Panc1 (cell line): ENCODE measurements at regions not wholly inside any gene's neighbourhood (a gene's known extent, or its start where the extent isn't known, plus 50 kb on each side); places are given as distances from the start of the nearest gene placed in this dataset.

Experiments
- ATAC-seq: fragments of 200-7000 bp; cut with Tn5 transposase; 2 replicates; pipeline ENCODE4 v1.9.1; 2020; ENCODE audit warnings: mild to moderate bottlenecking, moderate library complexity
- BruUV-seq: library from RNA; stranded (reverse); fragments of 400-500 nt; replicated peaks from 2 replicates; lab custom pipeline; 2021; lab: Mats Ljungman, UMichigan
- CTCF ChIA-PET: fragments of 300-600 bp; sonication (Branson Sonifier 250); formaldehyde crosslinking; loops from one replicate; lab custom pipeline; 2022; ENCODE audit warnings: antibody characterized with exemption; lab: Charles Lee
- POLR2A ChIA-PET: fragments of 300-600 bp; sonication (Branson Sonifier 250); formaldehyde crosslinking; loops from one replicate; lab custom pipeline; 2022; ENCODE audit warnings: antibody characterized with exemption; lab: Charles Lee
- DNase-seq: peaks from one replicate; pipeline ENCODE4 v3.0.0-alpha.2; 2010; ENCODE audit warnings: low read depth, low spot score
- H3K27ac ChIP-seq: 2 replicates; pipeline ENCODE4 v1.5.1; 2011; ENCODE audit warnings: mild to moderate bottlenecking, low read length, inconsistent platforms
- H3K27me3 ChIP-seq: fragments of 200-500 bp; sonication (Bioruptor generic); 2 replicates; pipeline ENCODE4 v1.6.0; 2014; ENCODE audit warnings: low read length, inconsistent platforms; ENCODE audit not compliant: control insufficient read depth, insufficient read depth
- H3K36me3 ChIP-seq: fragments of 200-500 bp; sonication (Bioruptor generic); 2 replicates; pipeline ENCODE4 v1.5.1; 2014; ENCODE audit warnings: inconsistent platforms, mild to moderate bottlenecking, low read length, moderate library complexity; ENCODE audit not compliant: control insufficient read depth, insufficient read depth
- H3K4me1 ChIP-seq: 2 replicates; pipeline ENCODE4 v1.5.1; 2011; ENCODE audit warnings: inconsistent platforms, mild to moderate bottlenecking, low read length, moderate library complexity; ENCODE audit not compliant: control insufficient read depth, insufficient read depth
- H3K4me3 ChIP-seq, 2 experiments: 2 replicates each; pipeline ENCODE4 v1.5.1; 2011 to 2012; ENCODE audit warnings: low read depth in 2 of 2, low read length in 2 of 2, mild to moderate bottlenecking in 2 of 2, inconsistent platforms in 1 of 2, moderate library complexity in 1 of 2
- H3K9me3 ChIP-seq: fragments of 200-500 bp; sonication (Bioruptor generic); 2 replicates; pipeline ENCODE4 v1.5.1; 2014; ENCODE audit warnings: low read depth, mild to moderate bottlenecking, inconsistent platforms, low read length, moderate library complexity; ENCODE audit not compliant: control insufficient read depth, insufficient read depth
- POLR2AphosphoS5 ChIP-seq: IDR thresholded peaks from 2 replicates; pipeline ENCODE4 v1.6.1; 2012; ENCODE audit warnings: mild to moderate bottlenecking, low read depth, low read length, moderate library complexity
- SIN3A ChIP-seq: IDR thresholded peaks from 2 replicates; pipeline ENCODE4 v1.6.1; 2012; ENCODE audit warnings: low read depth, mild to moderate bottlenecking, low read length, moderate library complexity, borderline replicate concordance; ENCODE audit not compliant: insufficient read depth
- TCF7L2 ChIP-seq: IDR thresholded peaks from 2 replicates; pipeline ENCODE4 v1.6.1; 2011; ENCODE audit warnings: mild to moderate bottlenecking, low read depth, low read length, inconsistent platforms
- in situ Hi-C: cut with HindIII; loops from 2 replicates; pipeline ENCODE4 v1.10.0; 2016; ENCODE audit warnings: low sequenced_read_pairs, low pct_unique_long_range_greater_than_20kb
- intact Hi-C: fragments of 100-400 bp; cut with micrococcal nuclease; formaldehyde crosslinking; loops from one replicate; pipeline ENCODE4 v1.10.0; 2022; ENCODE audit not compliant: unreplicated experiment
- TF ChIP-seq, protein P1 (sequence below), 2 experiments: IDR thresholded peaks; 2 replicates each; pipeline ENCODE4 v1.6.1; 2011 to 2012; ENCODE audit warnings: low read depth in 2 of 2, control low read depth in 1 of 2, low read length in 1 of 2, mild to moderate bottlenecking in 1 of 2, moderate library complexity in 1 of 2; ENCODE audit not compliant: insufficient read depth in 1 of 2
- TF ChIP-seq, protein P2 (sequence below): fragments of 450-650 bp; IDR thresholded peaks from 2 replicates; pipeline ENCODE4 v1.5.1; 2017; ENCODE audit warnings: mild to moderate bottlenecking

DNA sequence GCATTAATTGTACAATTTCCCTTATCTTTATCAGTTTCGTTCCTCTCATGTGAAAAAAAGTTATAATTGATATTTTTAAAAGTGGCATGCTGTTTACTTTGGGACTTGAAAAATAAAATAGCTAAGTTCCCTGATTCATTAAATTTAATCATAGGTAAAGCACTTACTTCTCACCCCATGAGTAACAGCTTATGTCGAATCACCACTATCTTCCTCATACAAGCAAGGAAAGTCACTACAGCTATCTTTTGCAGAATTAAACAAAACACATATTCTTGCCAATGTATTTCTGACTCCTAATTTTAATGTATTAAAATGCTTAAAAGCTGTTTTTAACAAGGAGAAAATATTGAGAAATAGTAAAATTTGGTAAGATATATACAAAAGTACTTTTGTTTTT is 832.4 kb upstream of the PCDH10 start:
- ChIA-PET CTCF (no interaction called here), POLR2A (no interaction called here)
- Histone ChIP-seq H3K4me1 (no peaks in the 10 kb centered on the region), H3K4me3 (no peak overlapping the region), H3K9me3 (no peaks in the 10 kb centered on the region), H3K27me3 (no peaks in the 10 kb centered on the region), H3K36me3 (no peaks in the 10 kb centered on the region), H3K27ac (no peak overlapping the region)
- intact Hi-C loops = no loop called here
- no peak for TF ChIP-seq SIN3A
- TF ChIP-seq, protein P1, sequence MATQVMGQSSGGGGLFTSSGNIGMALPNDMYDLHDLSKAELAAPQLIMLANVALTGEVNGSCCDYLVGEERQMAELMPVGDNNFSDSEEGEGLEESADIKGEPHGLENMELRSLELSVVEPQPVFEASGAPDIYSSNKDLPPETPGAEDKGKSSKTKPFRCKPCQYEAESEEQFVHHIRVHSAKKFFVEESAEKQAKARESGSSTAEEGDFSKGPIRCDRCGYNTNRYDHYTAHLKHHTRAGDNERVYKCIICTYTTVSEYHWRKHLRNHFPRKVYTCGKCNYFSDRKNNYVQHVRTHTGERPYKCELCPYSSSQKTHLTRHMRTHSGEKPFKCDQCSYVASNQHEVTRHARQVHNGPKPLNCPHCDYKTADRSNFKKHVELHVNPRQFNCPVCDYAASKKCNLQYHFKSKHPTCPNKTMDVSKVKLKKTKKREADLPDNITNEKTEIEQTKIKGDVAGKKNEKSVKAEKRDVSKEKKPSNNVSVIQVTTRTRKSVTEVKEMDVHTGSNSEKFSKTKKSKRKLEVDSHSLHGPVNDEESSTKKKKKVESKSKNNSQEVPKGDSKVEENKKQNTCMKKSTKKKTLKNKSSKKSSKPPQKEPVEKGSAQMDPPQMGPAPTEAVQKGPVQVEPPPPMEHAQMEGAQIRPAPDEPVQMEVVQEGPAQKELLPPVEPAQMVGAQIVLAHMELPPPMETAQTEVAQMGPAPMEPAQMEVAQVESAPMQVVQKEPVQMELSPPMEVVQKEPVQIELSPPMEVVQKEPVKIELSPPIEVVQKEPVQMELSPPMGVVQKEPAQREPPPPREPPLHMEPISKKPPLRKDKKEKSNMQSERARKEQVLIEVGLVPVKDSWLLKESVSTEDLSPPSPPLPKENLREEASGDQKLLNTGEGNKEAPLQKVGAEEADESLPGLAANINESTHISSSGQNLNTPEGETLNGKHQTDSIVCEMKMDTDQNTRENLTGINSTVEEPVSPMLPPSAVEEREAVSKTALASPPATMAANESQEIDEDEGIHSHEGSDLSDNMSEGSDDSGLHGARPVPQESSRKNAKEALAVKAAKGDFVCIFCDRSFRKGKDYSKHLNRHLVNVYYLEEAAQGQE (IDR thresholded peaks at IDR 0.05; ENCODE audit: insufficient read depth in 1 of 2, low read depth in 2 of 2, low read length in 1 of 2) = no peak
- no peak for TF ChIP-seq POLR2AphosphoS5
- TF ChIP-seq TCF7L2 = no peak
- TF ChIP-seq, protein P2, sequence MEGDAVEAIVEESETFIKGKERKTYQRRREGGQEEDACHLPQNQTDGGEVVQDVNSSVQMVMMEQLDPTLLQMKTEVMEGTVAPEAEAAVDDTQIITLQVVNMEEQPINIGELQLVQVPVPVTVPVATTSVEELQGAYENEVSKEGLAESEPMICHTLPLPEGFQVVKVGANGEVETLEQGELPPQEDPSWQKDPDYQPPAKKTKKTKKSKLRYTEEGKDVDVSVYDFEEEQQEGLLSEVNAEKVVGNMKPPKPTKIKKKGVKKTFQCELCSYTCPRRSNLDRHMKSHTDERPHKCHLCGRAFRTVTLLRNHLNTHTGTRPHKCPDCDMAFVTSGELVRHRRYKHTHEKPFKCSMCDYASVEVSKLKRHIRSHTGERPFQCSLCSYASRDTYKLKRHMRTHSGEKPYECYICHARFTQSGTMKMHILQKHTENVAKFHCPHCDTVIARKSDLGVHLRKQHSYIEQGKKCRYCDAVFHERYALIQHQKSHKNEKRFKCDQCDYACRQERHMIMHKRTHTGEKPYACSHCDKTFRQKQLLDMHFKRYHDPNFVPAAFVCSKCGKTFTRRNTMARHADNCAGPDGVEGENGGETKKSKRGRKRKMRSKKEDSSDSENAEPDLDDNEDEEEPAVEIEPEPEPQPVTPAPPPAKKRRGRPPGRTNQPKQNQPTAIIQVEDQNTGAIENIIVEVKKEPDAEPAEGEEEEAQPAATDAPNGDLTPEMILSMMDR = no peak
- in situ Hi-C loops = no loop called here
- no peak for ATAC-seq
- DNase-seq = no peak
- BruUV-seq = no TSS peak

DNA sequence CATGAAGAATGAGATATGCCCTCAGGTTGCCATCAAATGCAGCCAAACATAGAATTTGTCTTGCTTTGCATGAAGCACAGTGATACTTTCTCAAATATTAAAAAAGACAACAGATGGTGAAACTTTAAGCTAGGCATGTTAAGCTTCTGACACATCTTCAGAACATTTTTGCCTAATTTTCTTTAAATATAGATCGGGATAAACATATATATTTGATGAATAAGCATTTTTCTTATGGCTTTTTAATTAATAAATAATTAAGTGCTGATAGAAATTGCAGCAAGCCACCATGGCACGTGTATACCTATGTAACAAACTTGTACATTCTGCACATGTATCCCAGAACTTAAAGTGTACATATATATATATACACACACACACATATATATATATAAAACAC is 831.2 kb upstream of the PCDH10 start:
- Histone ChIP-seq H3K27ac (no peak overlapping the region), H3K27me3 (no peaks in the 10 kb centered on the region), H3K36me3 (no peaks in the 10 kb centered on the region), H3K9me3 (no peaks in the 10 kb centered on the region), H3K4me1 (no peaks in the 10 kb centered on the region), H3K4me3 (no peak overlapping the region)
- ChIA-PET POLR2A (no interaction called here), CTCF (no interaction called here)
- intact Hi-C loops (no loop called here), in situ Hi-C loops (no loop called here)
- no peak for DNase-seq
- TF ChIP-seq, protein P1 (IDR thresholded peaks at IDR 0.05; ENCODE audit: insufficient read depth in 1 of 2, low read depth in 2 of 2, low read length in 1 of 2) = no peak
- TF ChIP-seq TCF7L2 (no peak), POLR2AphosphoS5 (no peak), SIN3A (no peak)
- TF ChIP-seq, protein P2 = no peak
- no peak for ATAC-seq
- BruUV-seq = no TSS peak
